ENCODE measurements at regions not wholly inside any gene's neighbourhood (a gene's known extent, or its start where the extent isn't known, plus 50 kb on each side); places are given as distances from the start of the nearest gene placed in this dataset.

- no peak for TF ChIP-seq POLR2AphosphoS5 (IDR thresholded peaks at IDR 0.05; ENCODE audit: low read depth, low read length)
- no peak for TF ChIP-seq POLR2A (IDR thresholded peaks at IDR 0.05; ENCODE audit: low read depth, low read length)
- no peak for TF ChIP-seq TAF1 (IDR thresholded peaks at IDR 0.05; ENCODE audit: low read depth, low read length)
- TF ChIP-seq SPI1 (IDR thresholded peaks at IDR 0.05; ENCODE audit: low read depth, low read length): no peak
- no peak for TF ChIP-seq POU2F2 (IDR thresholded peaks at IDR 0.05; ENCODE audit: low read depth, low read length)
Observed at GRCh38 chr14:106029959-106030358, 503.6 kb downstream of the TMEM121 start.
